ENCODE measurements at regions not wholly inside any gene's neighbourhood (a gene's known extent, or its start where the extent isn't known, plus 50 kb on each side); places are given as distances from the start of the nearest gene placed in this dataset.
A peak's percentile ranks its signal among the peaks of the same experiment; 100 is the strongest.

- Histone ChIP-seq H3K4me1 (no peaks in the 10 kb centered on the region), H3K9me3 (replicated peaks) (no peaks in the 10 kb centered on the region), H3K36me3 (no peaks in the 10 kb centered on the region), H3K4me3 (no peak overlapping the region), H3K27ac (no peak overlapping the region), H3K27me3 (no peaks in the 10 kb centered on the region; the same call in 1 of the 2 replicates)
- DNase-seq, result no peak
These were observed 88.7 kb downstream of the NR1D2 start for GRCh38 chr3:24033818-24034217.

GRCh38 chr3:24034464-24034863, 89.4 kb downstream of the NR1D2 start:
- Histone ChIP-seq H3K36me3 (no peaks in the 10 kb centered on the region), H3K27me3 (no peaks in the 10 kb centered on the region; the same call in 1 of the 2 replicates), H3K27ac (no peak overlapping the region), H3K4me3 (no peak overlapping the region), H3K4me1 (no peaks in the 10 kb centered on the region), H3K9me3 (replicated peaks) (no peaks in the 10 kb centered on the region)
- DNase-seq, result no peak

- H3K4me3 ChIP-seq, result no peak overlapping the region
- DNase-seq, result peak in 1 of 2 experiments; percentile 6
- no peak overlapping the region for H3K27ac ChIP-seq
- no peaks in the 10 kb centered on the region for H3K9me3 ChIP-seq (replicated peaks)
- no peaks in the 10 kb centered on the region for H3K4me1 ChIP-seq
- no peaks in the 10 kb centered on the region for H3K27me3 ChIP-seq
- H3K36me3 ChIP-seq, result no peaks in the 10 kb centered on the region
These were observed 92.9 kb downstream of the NR1D2 start for GRCh38 chr3:24037971-24038370.

GRCh38 chr3:24040311-24040710, 95.2 kb downstream of the NR1D2 start:
- H3K27ac ChIP-seq, result no peak overlapping the region
- H3K4me1 ChIP-seq, result no peaks in the 10 kb centered on the region
- H3K27me3 ChIP-seq, result no peaks in the 10 kb centered on the region
- no peak for DNase-seq
- H3K4me3 ChIP-seq, result no peak overlapping the region
- no peaks in the 10 kb centered on the region for H3K36me3 ChIP-seq
- no peaks in the 10 kb centered on the region for H3K9me3 ChIP-seq (replicated peaks)

- Histone ChIP-seq H3K27ac (no peak overlapping the region), H3K4me1 (0 out of 2 replicates have a peak, but pooled peaks cover under 1% of the 10 kb centered on the region), H3K9me3 (replicated peaks) (no peaks in the 10 kb centered on the region), H3K36me3 (no peaks in the 10 kb centered on the region), H3K27me3 (no peaks in the 10 kb centered on the region), H3K4me3 (no peak overlapping the region)
- no peak for DNase-seq
These were observed 97.3 kb downstream of the NR1D2 start for GRCh38 chr3:24042174-24043059.

GRCh38 chr3:24043168-24043567, 98.1 kb downstream of the NR1D2 start:
- H3K4me3 ChIP-seq, result no peak overlapping the region
- H3K9me3 ChIP-seq (replicated peaks), result no peaks in the 10 kb centered on the region
- peaks cover 5% of the 10 kb centered on the region; the same call in 1 of the 2 replicates for H3K4me1 ChIP-seq
- DNase-seq, result peak in 1 of 2 experiments; percentile 8
- H3K27me3 ChIP-seq, result no peaks in the 10 kb centered on the region
- H3K27ac ChIP-seq, result no peak overlapping the region
- no peaks in the 10 kb centered on the region for H3K36me3 ChIP-seq

- Histone ChIP-seq H3K36me3 (no peaks in the 10 kb centered on the region), H3K27me3 (no peaks in the 10 kb centered on the region), H3K27ac (no peak overlapping the region), H3K4me3 (no peak overlapping the region), H3K9me3 (replicated peaks) (no peaks in the 10 kb centered on the region), H3K4me1 (peaks cover 7% of the 10 kb centered on the region; the same call in 1 of the 2 replicates)
- DNase-seq, result no peak
These were observed 98.9 kb downstream of the NR1D2 start for GRCh38 chr3:24043985-24044384.

- no peak for DNase-seq
- no peak overlapping the region for H3K4me3 ChIP-seq
- peaks cover 7% of the 10 kb centered on the region; the same call in 1 of the 2 replicates for H3K4me1 ChIP-seq
- no peaks in the 10 kb centered on the region for H3K36me3 ChIP-seq
- H3K27ac ChIP-seq, result no peak overlapping the region
- H3K9me3 ChIP-seq (replicated peaks), result no peaks in the 10 kb centered on the region
- H3K27me3 ChIP-seq, result no peaks in the 10 kb centered on the region
These were observed 101.1 kb downstream of the NR1D2 start for GRCh38 chr3:24046214-24046613.

- H3K4me3 ChIP-seq, result no peak overlapping the region
- peaks cover 7% of the 10 kb centered on the region; the same call in 1 of the 2 replicates for H3K4me1 ChIP-seq
- H3K36me3 ChIP-seq, result no peaks in the 10 kb centered on the region
- H3K27me3 ChIP-seq, result no peaks in the 10 kb centered on the region
- H3K9me3 ChIP-seq (replicated peaks), result no peaks in the 10 kb centered on the region
- DNase-seq, result no peak
- H3K27ac ChIP-seq, result no peak overlapping the region
These were observed 102.4 kb downstream of the NR1D2 start for GRCh38 chr3:24047513-24047912.

- Histone ChIP-seq H3K4me3 (no peak overlapping the region), H3K27me3 (no peaks in the 10 kb centered on the region), H3K36me3 (no peaks in the 10 kb centered on the region), H3K27ac (no peak overlapping the region), H3K9me3 (replicated peaks) (0 out of 2 replicates have a peak, but pooled peaks cover 2% of the 10 kb centered on the region), H3K4me1 (peaks cover 7% of the 10 kb centered on the region; the same call in 1 of the 2 replicates)
- DNase-seq, result no peak
These were observed 103.8 kb downstream of the NR1D2 start for GRCh38 chr3:24048843-24049242.

- peaks cover 6% of the 10 kb centered on the region; the same call in 1 of the 2 replicates for H3K4me1 ChIP-seq
- no peaks in the 10 kb centered on the region for H3K36me3 ChIP-seq
- 0 out of 2 replicates have a peak, but pooled peaks cover 4% of the 10 kb centered on the region for H3K9me3 ChIP-seq (replicated peaks)
- no peak for DNase-seq
- H3K4me3 ChIP-seq, result no peak overlapping the region
- H3K27me3 ChIP-seq, result no peaks in the 10 kb centered on the region
- no peak overlapping the region for H3K27ac ChIP-seq
These were observed 107.4 kb downstream of the NR1D2 start for GRCh38 chr3:24052446-24052845.

- no peak overlapping the region for H3K27ac ChIP-seq
- H3K4me1 ChIP-seq, result no peaks in the 10 kb centered on the region
- no peaks in the 10 kb centered on the region for H3K36me3 ChIP-seq
- H3K27me3 ChIP-seq, result no peaks in the 10 kb centered on the region
- no peaks in the 10 kb centered on the region for H3K9me3 ChIP-seq (replicated peaks)
- DNase-seq, result no peak
- no peak overlapping the region for H3K4me3 ChIP-seq
These were observed 114.0 kb downstream of the NR1D2 start for GRCh38 chr3:24058940-24059705.

- Histone ChIP-seq H3K4me1 (no peaks in the 10 kb centered on the region), H3K27ac (no peak overlapping the region), H3K9me3 (replicated peaks) (no peaks in the 10 kb centered on the region), H3K4me3 (no peak overlapping the region), H3K27me3 (no peaks in the 10 kb centered on the region), H3K36me3 (no peaks in the 10 kb centered on the region)
- no peak for DNase-seq
These were observed 115.0 kb downstream of the NR1D2 start for GRCh38 chr3:24060055-24060454.

GRCh38 chr3:24062916-24063315, 117.8 kb downstream of the NR1D2 start:
- no peaks in the 10 kb centered on the region for H3K4me1 ChIP-seq
- no peak overlapping the region for H3K4me3 ChIP-seq
- no peak overlapping the region for H3K27ac ChIP-seq
- H3K9me3 ChIP-seq (replicated peaks), result no peaks in the 10 kb centered on the region
- H3K36me3 ChIP-seq, result no peaks in the 10 kb centered on the region
- DNase-seq, result no peak
- no peaks in the 10 kb centered on the region for H3K27me3 ChIP-seq
